ENCODE measurements at regions not wholly inside any gene's neighbourhood (a gene's known extent, or its start where the extent isn't known, plus 50 kb on each side); places are given as distances from the start of the nearest gene placed in this dataset.
"Not testable (repeated sequence)": the region's sequence is repeated elsewhere in the genome, so short reads cannot be mapped to it uniquely, and the experiment has no call there.

DNA sequence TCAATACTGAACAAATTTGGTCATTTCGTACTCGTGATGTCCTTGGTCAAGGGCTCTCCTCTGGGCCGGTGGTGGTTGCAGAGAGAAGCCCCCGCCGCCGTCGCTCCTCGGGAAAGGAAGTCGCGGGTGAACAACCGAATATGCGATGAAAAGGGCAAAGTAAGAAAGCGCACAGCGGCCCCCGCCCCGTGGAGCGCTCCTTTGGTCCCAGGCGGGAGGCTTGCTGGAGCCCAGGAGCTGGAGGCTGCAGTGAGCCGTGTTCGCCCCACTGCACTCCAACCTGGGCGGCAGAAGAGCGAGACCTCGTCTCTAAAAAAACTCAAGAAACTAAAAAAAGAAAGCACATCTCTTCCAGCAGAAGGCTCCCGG lies 108.4 kb upstream of the LARP1 start:
- no peak overlapping the region for H3K27ac Mint-ChIP-seq
- DNase-seq (ENCODE audit: low spot score) = no peak
- H3K9me3 Mint-ChIP-seq = peaks cover 11% of the 10 kb centered on the region
- H3K36me3 Mint-ChIP-seq (ENCODE audit: low read depth) = no peaks in the 10 kb centered on the region
- peak overlapping the region; percentile 78 for H3K4me3 Mint-ChIP-seq
- peaks cover 39% of the 10 kb centered on the region for H3K27me3 Mint-ChIP-seq (ENCODE audit: low read depth)
- H3K4me1 Mint-ChIP-seq (ENCODE audit: low read depth) = peaks cover 17% of the 10 kb centered on the region

DNA sequence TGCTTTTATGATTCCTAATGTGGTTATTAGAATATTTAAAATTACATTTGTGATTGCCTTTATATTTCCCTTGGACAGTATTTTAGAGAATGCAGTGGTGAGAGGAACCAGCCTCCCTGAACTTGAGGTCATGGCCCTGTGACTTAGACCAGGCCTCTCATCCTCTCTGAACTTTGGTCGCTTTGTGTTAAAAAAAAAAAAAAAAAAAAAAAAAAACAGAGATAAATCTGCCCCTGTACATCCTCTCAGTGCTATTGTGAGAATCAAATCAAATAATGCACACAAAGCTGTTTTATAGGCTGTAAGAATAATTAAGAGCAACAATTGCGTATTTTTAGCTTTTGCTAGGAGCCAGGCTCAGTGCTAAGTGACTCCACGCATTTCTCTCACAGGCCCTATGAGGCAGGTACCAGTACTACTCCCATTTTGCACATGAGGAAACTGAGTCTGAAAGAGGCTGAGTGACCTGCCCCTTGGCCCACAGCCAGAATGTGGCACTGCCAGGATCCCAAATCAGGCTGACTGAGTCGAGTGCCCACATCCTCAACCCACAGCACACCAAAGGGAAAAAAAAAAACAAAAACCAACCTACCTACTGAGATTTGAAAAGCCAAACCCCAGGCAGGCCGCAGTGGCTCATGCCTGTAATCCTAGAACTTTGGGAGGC lies 110.3 kb upstream of the LARP1 start:
- no peak overlapping the region for H3K27ac Mint-ChIP-seq
- H3K4me1 Mint-ChIP-seq (ENCODE audit: low read depth) = peaks cover 17% of the 10 kb centered on the region
- H3K4me3 Mint-ChIP-seq = no peak overlapping the region
- H3K27me3 Mint-ChIP-seq (ENCODE audit: low read depth) = peaks cover 42% of the 10 kb centered on the region
- H3K9me3 Mint-ChIP-seq = peaks cover 11% of the 10 kb centered on the region
- DNase-seq (ENCODE audit: low spot score) = no peak
- no peaks in the 10 kb centered on the region for H3K36me3 Mint-ChIP-seq (ENCODE audit: low read depth)

DNA sequence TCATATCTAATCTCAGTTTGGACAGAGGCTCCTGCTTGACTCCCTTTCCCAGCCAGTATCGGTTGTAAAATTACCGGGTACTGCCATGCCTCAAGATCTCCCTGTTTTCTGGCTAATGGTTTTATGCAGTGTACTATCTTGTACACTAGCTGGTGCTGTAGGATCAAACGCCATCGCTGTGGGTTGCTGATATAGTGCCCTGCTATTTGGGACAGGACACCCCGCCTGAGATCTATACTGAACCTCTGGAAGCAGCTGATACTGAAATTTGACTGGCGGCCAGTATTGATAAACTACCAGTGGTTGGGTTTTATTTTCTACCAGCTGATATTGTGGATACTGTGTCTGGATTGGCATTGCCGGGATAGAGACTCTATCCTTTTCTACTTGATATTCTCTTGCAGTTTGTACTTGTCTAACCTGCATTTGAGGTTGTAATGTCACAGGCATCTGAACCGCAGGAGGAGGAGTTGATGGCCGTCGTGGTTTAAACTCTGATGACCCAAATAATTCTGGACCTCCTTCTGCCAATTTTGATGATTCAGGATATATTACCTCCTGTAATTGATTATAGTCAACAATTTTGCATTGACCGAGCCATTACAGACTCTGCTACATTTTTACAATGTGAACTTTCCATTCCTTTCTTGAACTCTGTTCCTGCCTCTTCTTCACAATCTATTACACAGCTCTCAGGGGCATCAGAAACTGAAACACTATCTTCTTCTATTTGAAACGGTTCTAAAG lies 112.5 kb upstream of the LARP1 start:
- DNase-seq (ENCODE audit: low spot score) = no peak
- no peak overlapping the region for H3K4me3 Mint-ChIP-seq

DNA sequence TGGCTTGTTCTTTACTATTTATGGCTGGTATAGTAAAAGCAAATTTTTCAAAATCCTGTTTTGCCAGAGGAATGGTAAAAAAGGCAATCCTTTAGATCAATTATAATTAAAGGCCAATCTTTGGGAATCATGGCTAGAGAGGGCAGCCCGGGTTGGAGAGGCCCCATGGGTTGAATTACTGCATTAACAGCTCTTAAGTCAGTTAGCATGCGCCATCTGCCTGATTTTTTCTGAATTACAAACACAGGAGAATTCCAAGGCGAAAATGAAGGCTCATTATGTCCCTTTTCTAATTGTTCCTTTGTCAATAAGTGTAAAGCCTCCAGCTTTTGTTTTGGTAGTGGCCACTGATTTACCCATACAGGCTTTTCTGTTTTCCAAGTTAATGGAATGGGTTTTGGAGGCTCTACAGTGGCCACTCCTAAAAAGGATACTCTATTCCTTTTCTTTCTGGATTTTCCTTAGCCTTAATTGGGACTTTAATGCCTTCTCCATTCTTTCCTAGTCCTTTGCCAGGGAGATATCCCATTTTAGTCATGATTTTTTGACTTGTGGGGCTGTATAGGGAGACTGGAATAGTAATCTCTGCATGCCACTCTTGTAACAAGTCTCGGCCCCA lies 114.9 kb upstream of the LARP1 start:
- H3K36me3 Mint-ChIP-seq (ENCODE audit: low read depth); H3K4me3 Mint-ChIP-seq; H3K27ac Mint-ChIP-seq; DNase-seq (ENCODE audit: low spot score); H3K4me1 Mint-ChIP-seq (ENCODE audit: low read depth): not testable (repeated sequence)
- Mint-ChIP-seq H3K9me3 (peaks cover 11% of the 10 kb centered on the region), H3K27me3 (ENCODE audit: low read depth) (peaks cover 20% of the 10 kb centered on the region)

More for the DNA sequence above, 112.5 kb upstream of the LARP1 start:
- Mint-ChIP-seq H3K27ac (no peak overlapping the region), H3K4me1 (ENCODE audit: low read depth) (peaks cover 12% of the 10 kb centered on the region), H3K9me3 (peaks cover 11% of the 10 kb centered on the region), H3K36me3 (ENCODE audit: low read depth) (no peaks in the 10 kb centered on the region), H3K27me3 (ENCODE audit: low read depth) (peaks cover 37% of the 10 kb centered on the region)

DNA sequence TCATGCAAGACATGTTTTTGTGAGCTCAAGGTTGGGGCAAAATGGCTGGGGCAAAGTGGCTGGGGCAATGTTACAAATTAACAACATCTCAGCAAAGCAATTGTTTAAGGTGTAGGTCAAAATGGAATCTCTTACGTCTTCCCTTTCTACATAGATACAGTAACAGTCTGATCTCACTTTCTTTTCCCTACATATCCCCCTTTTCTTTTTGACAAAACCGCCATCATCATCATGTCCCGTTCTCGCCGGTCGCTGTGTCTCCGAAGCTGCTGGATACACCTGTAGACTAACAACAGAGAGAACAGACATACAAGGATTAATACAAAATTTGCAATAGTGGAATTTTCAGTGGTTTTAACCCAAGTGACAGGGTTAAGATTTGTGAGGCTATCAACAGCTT lies 118.4 kb upstream of the LARP1 start:
- H3K4me3 Mint-ChIP-seq; H3K36me3 Mint-ChIP-seq (ENCODE audit: low read depth); H3K9me3 Mint-ChIP-seq; H3K4me1 Mint-ChIP-seq (ENCODE audit: low read depth); H3K27me3 Mint-ChIP-seq (ENCODE audit: low read depth); H3K27ac Mint-ChIP-seq; DNase-seq (ENCODE audit: low spot score): not testable (repeated sequence)

DNA sequence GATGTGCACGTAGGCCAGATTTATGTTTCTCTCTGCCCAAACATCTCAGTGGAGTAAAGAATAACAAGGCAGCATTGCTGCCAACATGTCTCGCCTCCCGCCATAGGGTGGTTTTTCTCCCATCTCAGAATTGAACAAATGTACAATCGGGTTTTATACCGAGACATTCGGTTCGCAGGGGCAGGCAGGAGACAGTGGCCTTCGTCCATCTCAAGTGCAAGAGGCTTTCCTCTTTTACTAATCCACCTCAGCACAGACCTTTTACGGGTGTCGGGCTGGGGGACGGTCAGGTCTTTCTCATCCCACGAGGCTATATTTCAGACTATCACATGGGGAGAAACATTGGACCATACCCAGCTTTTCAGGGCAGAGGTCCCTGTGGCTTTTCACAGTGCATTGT lies 118.9 kb upstream of the LARP1 start:
- H3K27ac Mint-ChIP-seq; DNase-seq (ENCODE audit: low spot score); H3K4me3 Mint-ChIP-seq; H3K9me3 Mint-ChIP-seq; H3K27me3 Mint-ChIP-seq (ENCODE audit: low read depth); H3K4me1 Mint-ChIP-seq (ENCODE audit: low read depth); H3K36me3 Mint-ChIP-seq (ENCODE audit: low read depth): not testable (repeated sequence)

DNA sequence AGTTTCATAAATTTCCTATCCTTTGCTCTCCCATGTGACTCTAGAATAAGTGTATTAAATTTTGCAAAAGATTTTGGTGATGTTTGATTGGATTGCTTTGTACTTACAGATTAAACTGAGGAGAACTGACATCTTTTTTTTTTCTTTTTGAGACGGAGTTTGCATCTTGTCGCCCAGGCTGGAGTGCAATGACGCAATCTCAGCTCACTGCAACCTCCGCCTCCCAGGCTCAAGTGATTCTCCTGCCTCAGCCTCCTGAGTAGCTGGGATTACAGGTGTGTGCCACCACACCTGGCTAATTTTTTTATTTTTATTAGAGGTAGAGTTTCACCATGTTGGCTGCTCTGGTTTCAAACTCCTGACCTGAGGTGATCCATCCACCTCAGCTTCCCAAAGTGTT lies 121.4 kb upstream of the LARP1 start:
- H3K4me3 Mint-ChIP-seq; H3K9me3 Mint-ChIP-seq; DNase-seq (ENCODE audit: low spot score); H3K27me3 Mint-ChIP-seq (ENCODE audit: low read depth); H3K4me1 Mint-ChIP-seq (ENCODE audit: low read depth); H3K36me3 Mint-ChIP-seq (ENCODE audit: low read depth); H3K27ac Mint-ChIP-seq: not testable (repeated sequence)

DNA sequence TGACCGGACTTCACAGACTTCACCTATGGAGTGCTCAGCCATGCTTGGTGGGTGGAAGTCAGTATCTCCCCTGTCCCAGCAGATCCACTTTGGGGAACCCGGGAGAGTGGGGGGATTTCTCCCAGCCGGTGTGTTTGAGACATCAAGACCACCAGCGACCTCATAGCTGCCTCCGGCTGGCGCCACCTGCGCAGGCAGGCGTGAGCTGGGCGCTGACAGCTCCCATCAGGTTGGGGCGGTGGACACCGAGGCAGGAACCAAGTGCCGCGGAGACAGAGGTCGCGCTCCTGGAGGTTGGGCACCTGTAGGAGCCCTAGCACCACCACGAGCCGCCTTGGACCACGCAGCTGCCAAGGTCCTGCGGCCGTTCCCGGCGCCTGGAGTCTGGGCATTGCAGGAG lies 124.0 kb upstream of the LARP1 start:
- H3K27ac Mint-ChIP-seq = no peak overlapping the region
- no peak overlapping the region for H3K4me3 Mint-ChIP-seq
- no peaks in the 10 kb centered on the region for H3K4me1 Mint-ChIP-seq (ENCODE audit: low read depth)

DNA sequence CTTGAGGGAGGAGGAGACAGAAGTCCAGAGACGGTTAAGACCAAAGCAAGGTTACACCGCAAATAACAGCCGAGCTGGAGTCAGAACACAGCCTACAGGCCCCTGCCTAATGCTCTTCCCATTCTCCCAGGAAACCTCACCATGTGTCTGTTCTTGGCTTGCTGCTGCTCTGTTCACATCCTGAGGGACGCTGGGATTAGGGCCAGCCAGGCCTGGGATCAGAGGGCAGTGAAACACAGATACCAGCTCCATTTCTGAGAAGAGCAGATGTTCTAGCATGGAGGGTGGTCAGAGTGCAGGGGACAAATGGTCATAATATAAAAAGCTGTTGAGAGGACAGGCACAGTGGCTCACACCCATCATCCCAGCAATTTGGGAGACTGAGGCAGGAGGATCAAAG lies 124.8 kb upstream of the LARP1 start:
- Mint-ChIP-seq H3K36me3 (ENCODE audit: low read depth) (no peaks in the 10 kb centered on the region), H3K4me3 (no peak overlapping the region), H3K4me1 (ENCODE audit: low read depth) (no peaks in the 10 kb centered on the region), H3K9me3 (no peaks in the 10 kb centered on the region), H3K27ac (no peak overlapping the region), H3K27me3 (ENCODE audit: low read depth) (peaks cover 4% of the 10 kb centered on the region)
- DNase-seq (ENCODE audit: low spot score) = no peak

More for the DNA sequence above, 124.0 kb upstream of the LARP1 start:
- peaks cover 4% of the 10 kb centered on the region for H3K27me3 Mint-ChIP-seq (ENCODE audit: low read depth)
- no peak for DNase-seq (ENCODE audit: low spot score)
- no peaks in the 10 kb centered on the region for H3K36me3 Mint-ChIP-seq (ENCODE audit: low read depth)
- no peaks in the 10 kb centered on the region for H3K9me3 Mint-ChIP-seq

DNA sequence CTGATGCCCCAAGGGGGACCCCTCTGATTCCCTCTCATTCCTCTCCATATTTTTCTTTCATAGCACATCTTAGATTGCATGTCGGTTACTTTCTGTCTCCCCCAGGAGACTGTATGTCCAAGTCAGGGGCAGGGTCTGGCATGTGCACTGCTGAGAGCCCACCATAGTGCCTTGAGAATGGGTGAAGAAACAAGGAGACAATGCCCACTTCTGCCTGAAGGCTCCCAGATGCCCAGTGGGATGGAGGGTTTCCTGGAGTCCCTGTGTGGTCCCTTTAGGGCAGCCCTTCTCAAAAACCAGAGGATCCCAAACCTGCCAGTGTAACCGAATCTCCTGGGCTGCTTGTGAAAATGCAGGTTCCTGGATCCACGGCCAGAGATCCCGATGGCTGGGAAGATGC lies 126.5 kb upstream of the LARP1 start:
- no peak for DNase-seq (ENCODE audit: low spot score)
- no peaks in the 10 kb centered on the region for H3K9me3 Mint-ChIP-seq
- peaks cover 4% of the 10 kb centered on the region for H3K27me3 Mint-ChIP-seq (ENCODE audit: low read depth)
- H3K36me3 Mint-ChIP-seq (ENCODE audit: low read depth) = no peaks in the 10 kb centered on the region
- no peak overlapping the region for H3K27ac Mint-ChIP-seq
- H3K4me1 Mint-ChIP-seq (ENCODE audit: low read depth) = no peaks in the 10 kb centered on the region
- no peak overlapping the region for H3K4me3 Mint-ChIP-seq

DNA sequence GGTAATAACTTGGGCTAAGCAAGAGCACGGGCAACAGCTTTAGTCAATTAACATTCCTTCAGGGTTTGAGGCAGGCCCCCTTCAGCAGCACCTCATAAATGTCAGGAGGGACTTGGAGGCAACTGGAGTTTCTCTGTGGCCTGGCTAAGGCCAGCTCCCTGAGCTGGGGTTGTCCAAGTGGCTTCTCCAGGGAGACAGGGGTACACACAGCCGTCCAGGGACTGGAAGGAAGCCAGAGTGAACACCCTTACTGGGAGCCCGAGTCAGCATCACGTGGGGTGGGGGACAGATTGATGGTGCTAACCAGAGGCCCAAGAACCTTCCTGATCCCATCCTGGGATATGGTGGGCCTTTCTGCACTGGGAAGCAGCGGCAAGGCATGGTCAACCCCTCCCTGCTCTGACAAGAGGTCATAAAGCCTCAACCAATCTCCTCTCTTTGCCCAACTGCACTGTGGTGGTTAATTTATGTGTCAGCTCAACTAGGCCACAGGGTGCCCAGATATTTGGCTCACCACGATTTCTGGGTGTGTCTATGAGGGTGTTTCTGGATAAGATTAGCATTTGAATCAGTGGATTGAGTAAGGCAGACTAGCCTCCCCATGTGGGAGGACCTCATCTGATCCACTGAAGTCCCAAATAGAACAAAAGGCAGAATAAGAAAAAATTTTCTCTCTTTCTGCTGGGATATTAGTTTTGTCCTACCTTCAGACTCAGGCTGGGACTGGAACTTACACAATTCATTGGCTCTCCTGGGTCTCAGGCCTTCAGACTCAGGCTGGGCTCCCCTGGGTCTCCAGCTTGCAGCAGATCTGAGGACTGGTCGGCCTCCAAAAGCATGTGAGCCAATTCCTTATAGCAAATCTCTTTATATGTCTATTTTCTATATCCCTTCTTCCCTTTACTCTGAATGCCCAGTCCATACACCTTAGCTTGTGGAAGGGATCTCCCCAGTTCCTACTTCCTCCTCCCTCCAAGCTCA lies 127.2 kb upstream of the LARP1 start:
- no peaks in the 10 kb centered on the region for H3K4me1 Mint-ChIP-seq (ENCODE audit: low read depth)
- H3K4me3 Mint-ChIP-seq = no peak overlapping the region
- H3K9me3 Mint-ChIP-seq = no peaks in the 10 kb centered on the region
- no peaks in the 10 kb centered on the region for H3K36me3 Mint-ChIP-seq (ENCODE audit: low read depth)
- no peak for DNase-seq (ENCODE audit: low spot score)
- no peaks in the 10 kb centered on the region for H3K27me3 Mint-ChIP-seq (ENCODE audit: low read depth)
- no peak overlapping the region for H3K27ac Mint-ChIP-seq

DNA sequence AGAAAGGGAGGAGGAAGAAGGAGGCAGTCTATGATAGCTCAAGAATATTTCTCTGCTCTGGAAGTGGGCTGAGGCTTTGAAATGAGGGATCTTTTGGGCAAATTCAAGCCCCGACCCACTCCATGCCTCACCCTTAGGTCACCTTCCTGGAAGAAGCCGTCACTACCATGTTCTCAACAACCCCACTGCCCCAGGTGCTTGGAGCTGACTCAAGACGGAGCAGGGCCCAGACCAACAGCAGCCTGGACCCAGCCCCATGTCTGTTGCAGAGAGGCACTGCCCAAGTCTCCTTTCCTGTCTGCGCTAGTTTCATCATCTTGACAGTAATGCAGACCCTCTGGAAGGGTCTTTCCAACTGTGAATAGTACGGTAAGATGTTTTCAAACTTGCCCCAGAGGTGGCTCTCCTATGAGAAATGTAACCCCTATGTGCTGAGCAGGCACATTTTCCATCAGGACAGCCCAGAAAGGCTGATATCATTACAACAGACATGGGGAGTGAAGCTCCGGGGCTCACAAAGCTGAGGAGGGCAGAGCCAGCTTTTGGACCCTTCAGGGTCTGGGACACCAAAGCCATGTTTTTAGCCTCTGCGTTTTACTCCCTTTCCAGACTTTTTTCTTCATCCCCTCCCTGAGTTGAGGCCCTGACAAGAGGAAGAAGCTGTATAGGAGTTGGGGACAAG lies 128.2 kb upstream of the LARP1 start:
- Mint-ChIP-seq H3K27me3 (ENCODE audit: low read depth) (no peaks in the 10 kb centered on the region), H3K36me3 (ENCODE audit: low read depth) (no peaks in the 10 kb centered on the region), H3K4me1 (ENCODE audit: low read depth) (no peaks in the 10 kb centered on the region), H3K27ac (no peak overlapping the region), H3K9me3 (no peaks in the 10 kb centered on the region), H3K4me3 (no peak overlapping the region)
- no peak for DNase-seq (ENCODE audit: low spot score)

DNA sequence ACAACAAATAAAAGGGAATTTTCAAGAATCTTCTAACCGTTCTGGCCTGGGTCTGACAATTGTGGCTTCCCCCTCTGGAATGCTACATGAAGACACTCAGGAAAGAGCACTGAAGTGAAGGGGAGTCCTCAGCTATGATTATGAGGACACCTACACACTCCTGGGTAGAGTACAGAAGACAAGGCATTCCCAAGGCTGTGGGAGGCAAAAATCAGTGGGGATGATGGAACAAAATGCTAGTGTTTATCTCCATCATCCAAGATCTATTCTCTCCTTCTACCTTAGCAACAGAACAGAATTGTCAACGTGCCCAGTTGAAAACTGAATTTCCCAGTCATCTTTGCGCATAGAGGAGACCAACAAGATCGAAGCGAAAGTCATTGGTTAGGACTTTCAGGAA lies 130.1 kb upstream of the LARP1 start:
- Mint-ChIP-seq H3K27me3 (ENCODE audit: low read depth) (no peaks in the 10 kb centered on the region), H3K9me3 (no peaks in the 10 kb centered on the region), H3K4me3 (no peak overlapping the region), H3K36me3 (ENCODE audit: low read depth) (no peaks in the 10 kb centered on the region), H3K4me1 (ENCODE audit: low read depth) (no peaks in the 10 kb centered on the region), H3K27ac (no peak overlapping the region)
- no peak for DNase-seq (ENCODE audit: low spot score)
